ENCODE measurements at regions not wholly inside any gene's neighbourhood (a gene's known extent, or its start where the extent isn't known, plus 50 kb on each side); places are given as distances from the start of the nearest gene placed in this dataset.

- no peak for TF ChIP-seq POLR2AphosphoS5 (IDR thresholded peaks at IDR 0.05)
- TF ChIP-seq CTCF (IDR thresholded peaks at IDR 0.05): no peak
These were observed 244.1 kb upstream of the PRR16 start for GRCh38 chr5:120219988-120220387.
